NCI-H345 (cell line): ENCODE measurements at regions not wholly inside any gene's neighbourhood (a gene's known extent, or its start where the extent isn't known, plus 50 kb on each side); places are given as distances from the start of the nearest gene placed in this dataset.

Source experiments
- DNase-seq: peaks from one replicate; lab custom pipeline; 2025; lab: John Stamatoyannopoulos, UW

- no peak for DNase-seq
Observed at GRCh38 chr13:40302351-40302750, 364.1 kb downstream of the FOXO1 start.

GRCh38 chr13:40304391-40304790 lies 362.1 kb downstream of the FOXO1 start:
- DNase-seq: no peak

- no peak for DNase-seq
Observed at GRCh38 chr13:40306817-40307216, 359.6 kb downstream of the FOXO1 start.

- DNase-seq: no peak
Observed at GRCh38 chr13:40309881-40310280, 356.6 kb downstream of the FOXO1 start.

- DNase-seq: peak; percentile 4
Observed at GRCh38 chr13:40311356-40312101, 354.9 kb downstream of the FOXO1 start.

- DNase-seq: no peak
Observed at GRCh38 chr13:40313269-40314200, 352.9 kb downstream of the FOXO1 start.

GRCh38 chr13:40315416-40316064 lies 350.9 kb downstream of the FOXO1 start:
- no peak for DNase-seq

GRCh38 chr13:40316301-40316700 lies 350.1 kb downstream of the FOXO1 start:
- no peak for DNase-seq

- DNase-seq: no peak
Observed at GRCh38 chr13:40317980-40318327, 348.5 kb downstream of the FOXO1 start.

GRCh38 chr13:40318366-40318765 lies 348.1 kb downstream of the FOXO1 start:
- DNase-seq: peak; percentile 70

- no peak for DNase-seq
Observed at GRCh38 chr13:40319699-40320579, 346.5 kb downstream of the FOXO1 start.

GRCh38 chr13:40328091-40328490 lies 338.4 kb downstream of the FOXO1 start:
- DNase-seq: no peak

- DNase-seq: no peak
Observed at GRCh38 chr13:40329781-40330485, 336.5 kb downstream of the FOXO1 start.

GRCh38 chr13:40330950-40331349 lies 335.5 kb downstream of the FOXO1 start:
- DNase-seq: no peak

GRCh38 chr13:40331802-40332201 lies 334.6 kb downstream of the FOXO1 start:
- DNase-seq: no peak

GRCh38 chr13:40333226-40333625 lies 333.2 kb downstream of the FOXO1 start:
- DNase-seq: no peak

- no peak for DNase-seq
Observed at GRCh38 chr13:40334031-40334430, 332.4 kb downstream of the FOXO1 start.

- DNase-seq: no peak
Observed at GRCh38 chr13:40334616-40335015, 331.8 kb downstream of the FOXO1 start.

- DNase-seq: no peak
Observed at GRCh38 chr13:40336228-40337221, 329.9 kb downstream of the FOXO1 start.

- no peak for DNase-seq
Observed at GRCh38 chr13:40337651-40338050, 328.8 kb downstream of the FOXO1 start.
